SK-N-SH (cell line): ENCODE measurements at regions not wholly inside any gene's neighbourhood (a gene's known extent, or its start where the extent isn't known, plus 50 kb on each side); places are given as distances from the start of the nearest gene placed in this dataset.

Experiments used
- CTCF ChIA-PET: fragments of 300-600, 350-600 bp; formaldehyde crosslinking; extraction: SDS; loops from one replicate; lab custom pipeline; 2021; lab: Yijun Ruan, JAX
- POLR2A ChIA-PET: fragments of 350-600 bp; sonication (Branson Sonifier 250); formaldehyde crosslinking; extraction: SDS; loops from one replicate; lab custom pipeline; 2020; ENCODE audit warnings: antibody characterized with exemption, inconsistent platforms; lab: Yijun Ruan, JAX
- DNase-seq: peaks from one replicate; pipeline ENCODE4 v3.0.0; 2012
- H2AFZ ChIP-seq: fragments of 200-600 bp; sonication (generic); 2 replicates; pipeline ENCODE4 v1.8.1; 2016; ENCODE audit warnings: antibody characterized with exemption, mild to moderate bottlenecking, low read depth
- H3F3A ChIP-seq: fragments of 200-600 bp; sonication (generic); replicated peaks from 2 replicates; pipeline ENCODE3; 2016; ENCODE audit warnings: antibody characterized with exemption, mild to moderate bottlenecking; ENCODE audit not compliant: insufficient read depth
- H3K27ac ChIP-seq, 2 experiments: fragments of 200-500 bp in 1 of 2; fragments of 200-600 bp in 1 of 2; sonication (Bioruptor generic) in 1 of 2; sonication (generic), shearing (Covaris generic) in 1 of 2; 2 replicates each; pipeline versions ENCODE4 v1.5.1 to v1.6.1; 2014 to 2016; ENCODE audit warnings: low read depth in 2 of 2, inconsistent platforms in 1 of 2, low read length in 1 of 2, mild to moderate bottlenecking in 1 of 2, mixed read lengths in 1 of 2
- H3K27me3 ChIP-seq: fragments of 200-600 bp; sonication (generic), shearing (Covaris generic); 2 replicates; pipeline ENCODE4 v1.6.1; 2016; ENCODE audit warnings: mixed run types; ENCODE audit not compliant: insufficient read depth
- H3K36me3 ChIP-seq, 2 experiments: fragments of 200-500 bp in 1 of 2; fragments of 200-600 bp in 1 of 2; sonication (Bioruptor generic) in 1 of 2; sonication (generic) in 1 of 2; replicated peaks in 1 of 2; 2 replicates each; pipeline versions ENCODE3 to v1.5.1; 2014 to 2016; ENCODE audit warnings: low read length in 1 of 2, mild to moderate bottlenecking in 1 of 2; ENCODE audit not compliant: insufficient read depth in 2 of 2, control insufficient read depth in 1 of 2
- H3K4me1 ChIP-seq, 2 experiments: fragments of 200-500 bp in 1 of 2; fragments of 200-600 bp in 1 of 2; sonication (Bioruptor generic) in 1 of 2; sonication (generic), shearing (Covaris generic) in 1 of 2; 2 replicates each; pipeline versions ENCODE4 v1.5.1 to v1.6.1; 2014 to 2016; ENCODE audit warnings: low read depth in 1 of 2, low read length in 1 of 2, mixed run types in 1 of 2; ENCODE audit not compliant: insufficient read depth in 2 of 2, control insufficient read depth in 1 of 2
- H3K4me2 ChIP-seq: fragments of 200-600 bp; sonication (generic), shearing (Covaris generic); 2 replicates; pipeline ENCODE4 v1.6.1; 2017; ENCODE audit warnings: mixed run types
- H3K4me3 ChIP-seq, 2 experiments: fragments of 200-500 bp in 1 of 2; fragments of 200-600 bp in 1 of 2; sonication (Bioruptor generic) in 1 of 2; sonication (generic), shearing (Covaris generic) in 1 of 2; 2 replicates each; pipeline versions ENCODE4 v1.5.1 to v1.8.1; 2014 to 2016; ENCODE audit warnings: low read depth in 2 of 2, inconsistent platforms in 1 of 2, low read length in 1 of 2, mild to moderate bottlenecking in 1 of 2, mixed read lengths in 1 of 2, moderate library complexity in 1 of 2
- H3K79me2 ChIP-seq: fragments of 200-600 bp; sonication (generic); 2 replicates; pipeline ENCODE4 v1.8.1; 2017; ENCODE audit warnings: mild to moderate bottlenecking; ENCODE audit not compliant: insufficient read depth
- H3K9ac ChIP-seq: fragments of 200-600 bp; sonication (generic); 2 replicates; pipeline ENCODE4 v1.6.1; 2017; ENCODE audit warnings: mixed run types
- H3K9me2 ChIP-seq: fragments of 200-600 bp; sonication (generic); 2 replicates; pipeline ENCODE4 v1.6.1; 2017; ENCODE audit warnings: mixed run types
- H3K9me3 ChIP-seq: fragments of 200-600 bp; sonication (generic); 2 replicates; pipeline ENCODE4 v1.6.1; 2017; ENCODE audit warnings: mixed run types, mild to moderate bottlenecking, moderate library complexity
- H4K20me1 ChIP-seq: fragments of 200-600 bp; sonication (generic); 2 replicates; pipeline ENCODE4 v1.6.1; 2017; ENCODE audit warnings: mild to moderate bottlenecking, mixed run types; ENCODE audit not compliant: insufficient read depth
- CHD2 ChIP-seq: fragments of 150-350 bp; IDR thresholded peaks from 2 replicates; pipeline ENCODE4 v1.6.1; 2018; ENCODE audit warnings: low read length; ENCODE audit not compliant: partially characterized antibody
- CTCF ChIP-seq: fragments of 200-600 bp; sonication (generic); IDR thresholded peaks from 2 replicates; pipeline ENCODE4 v1.6.1; 2017; ENCODE audit warnings: antibody characterized with exemption, mild to moderate bottlenecking, moderate library complexity
- FOSL2 ChIP-seq: IDR thresholded peaks from 2 replicates; pipeline ENCODE4 v1.4.0; 2012; ENCODE audit warnings: low read depth, mild to moderate bottlenecking, moderate library complexity, borderline replicate concordance
- FOXJ3 ChIP-seq: sonication (generic); formaldehyde crosslinking; IDR thresholded peaks from 2 replicates; pipeline ENCODE4 v1.5.1; 2020; ENCODE audit warnings: mild to moderate bottlenecking, missing genetic modification reagents
- FOXM1 ChIP-seq: IDR thresholded peaks from 2 replicates; pipeline ENCODE4 v1.4.0; 2012; ENCODE audit warnings: low read depth, mild to moderate bottlenecking
- GABPA ChIP-seq: IDR thresholded peaks from 2 replicates; pipeline ENCODE4 v1.4.0; 2012; ENCODE audit warnings: low read depth, mild to moderate bottlenecking
- JUND ChIP-seq: IDR thresholded peaks from 2 replicates; pipeline ENCODE4 v1.4.0; 2012
- RAD21 ChIP-seq: IDR thresholded peaks from 2 replicates; pipeline ENCODE4 v1.6.1; 2012; ENCODE audit warnings: mild to moderate bottlenecking, low read length
- RCOR1 ChIP-seq: fragments of 150-350 bp; IDR thresholded peaks from 2 replicates; pipeline ENCODE4 v1.6.1; 2017; ENCODE audit warnings: antibody characterized with exemption, low read length
- REST ChIP-seq: IDR thresholded peaks from 2 replicates; pipeline ENCODE4 v1.6.1; 2012; ENCODE audit warnings: mild to moderate bottlenecking, low read depth, low read length, moderate library complexity
- RFX5 ChIP-seq: IDR thresholded peaks from 2 replicates; pipeline ENCODE4 v1.6.1; 2012; ENCODE audit warnings: mild to moderate bottlenecking, improper control_type of control experiment, low read length
- RXRA ChIP-seq: IDR thresholded peaks from 2 replicates; pipeline ENCODE4 v1.4.0; 2012; ENCODE audit warnings: low read depth, mild to moderate bottlenecking, borderline replicate concordance
- SMC3 ChIP-seq: IDR thresholded peaks from 2 replicates; pipeline ENCODE4 v1.6.1; 2012; ENCODE audit warnings: low read depth, low read length, improper control_type of control experiment
- TEAD4 ChIP-seq: IDR thresholded peaks from 2 replicates; pipeline ENCODE4 v1.4.0; 2012; ENCODE audit warnings: mild to moderate bottlenecking, borderline replicate concordance; ENCODE audit not compliant: insufficient read depth
- USF1 ChIP-seq: IDR thresholded peaks from 2 replicates; pipeline ENCODE4 v1.4.0; 2012; ENCODE audit warnings: low read depth, borderline replicate concordance
- USF2 ChIP-seq: fragments of 150-350 bp; IDR thresholded peaks from 2 replicates; pipeline ENCODE4 v1.6.1; 2017; ENCODE audit warnings: antibody characterized with exemption, low read length, low read depth, borderline replicate concordance
- YY1 ChIP-seq: IDR thresholded peaks from 2 replicates; pipeline ENCODE4 v1.4.0; 2012; ENCODE audit warnings: low read depth, mild to moderate bottlenecking

- H3K4me1 ChIP-seq, result no peaks in the 10 kb centered on the region
- no peaks in the 10 kb centered on the region for H3K79me2 ChIP-seq
- CTCF ChIA-PET, result no interaction called here
- H3K4me3 ChIP-seq, result no peak overlapping the region
- no peaks in the 10 kb centered on the region for H3K27me3 ChIP-seq
- H3K9ac ChIP-seq, result no peak overlapping the region
- DNase-seq, result no peak
- no peak overlapping the region for H3K27ac ChIP-seq
- H3K4me2 ChIP-seq, result no peak overlapping the region
- H2AFZ ChIP-seq, result no peak overlapping the region
- no peaks in the 10 kb centered on the region for H3K9me3 ChIP-seq
- POLR2A ChIA-PET, result no interaction called here
- H3K36me3 ChIP-seq, result no peaks in the 10 kb centered on the region
- no peaks in the 10 kb centered on the region for H3K9me2 ChIP-seq
- H4K20me1 ChIP-seq, result no peaks in the 10 kb centered on the region
- TF ChIP-seq SMC3, result no peak
- no peak for TF ChIP-seq CTCF
- no peak for TF ChIP-seq FOXM1
- no peak for TF ChIP-seq REST
- TF ChIP-seq RFX5, result no peak
- TF ChIP-seq FOXJ3, result no peak
- no peak for TF ChIP-seq USF2
- TF ChIP-seq RCOR1, result no peak
- TF ChIP-seq YY1, result no peak
- no peak for TF ChIP-seq JUND
- no peak for TF ChIP-seq RXRA
- no peak for TF ChIP-seq GABPA
- TF ChIP-seq RAD21, result no peak
- no peak for TF ChIP-seq USF1
- TF ChIP-seq TEAD4, result no peak
- no peak for TF ChIP-seq CHD2
- no peak for TF ChIP-seq FOSL2
- no peaks in the 10 kb centered on the region for H3F3A ChIP-seq
Measured at GRCh38 chr2:83725735-83726134, 733.3 kb downstream of the SUCLG1 start.
